ENCODE measurements at regions not wholly inside any gene's neighbourhood (a gene's known extent, or its start where the extent isn't known, plus 50 kb on each side); places are given as distances from the start of the nearest gene placed in this dataset.

DNA sequence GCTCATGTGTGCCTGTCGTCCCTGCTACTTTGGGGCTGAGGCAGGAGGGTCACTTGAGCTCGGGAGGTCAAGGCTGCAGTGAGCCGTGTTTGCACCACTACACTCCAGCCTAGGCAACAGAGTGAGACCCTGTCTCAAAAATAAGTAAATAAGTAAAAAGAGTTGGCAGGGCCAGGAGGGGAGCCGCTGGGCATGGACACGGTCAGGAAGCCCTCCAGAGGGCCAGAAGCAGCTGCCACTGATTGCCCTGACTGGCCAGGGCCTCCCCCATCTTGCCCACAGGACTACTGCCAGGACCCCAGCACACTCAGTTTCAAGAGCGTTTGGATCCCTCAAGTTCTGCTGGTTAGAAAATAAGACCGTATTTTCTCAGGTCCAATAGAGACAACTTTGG, 112.2 kb upstream of the IPO9 start:
- TF ChIP-seq, protein P1, sequence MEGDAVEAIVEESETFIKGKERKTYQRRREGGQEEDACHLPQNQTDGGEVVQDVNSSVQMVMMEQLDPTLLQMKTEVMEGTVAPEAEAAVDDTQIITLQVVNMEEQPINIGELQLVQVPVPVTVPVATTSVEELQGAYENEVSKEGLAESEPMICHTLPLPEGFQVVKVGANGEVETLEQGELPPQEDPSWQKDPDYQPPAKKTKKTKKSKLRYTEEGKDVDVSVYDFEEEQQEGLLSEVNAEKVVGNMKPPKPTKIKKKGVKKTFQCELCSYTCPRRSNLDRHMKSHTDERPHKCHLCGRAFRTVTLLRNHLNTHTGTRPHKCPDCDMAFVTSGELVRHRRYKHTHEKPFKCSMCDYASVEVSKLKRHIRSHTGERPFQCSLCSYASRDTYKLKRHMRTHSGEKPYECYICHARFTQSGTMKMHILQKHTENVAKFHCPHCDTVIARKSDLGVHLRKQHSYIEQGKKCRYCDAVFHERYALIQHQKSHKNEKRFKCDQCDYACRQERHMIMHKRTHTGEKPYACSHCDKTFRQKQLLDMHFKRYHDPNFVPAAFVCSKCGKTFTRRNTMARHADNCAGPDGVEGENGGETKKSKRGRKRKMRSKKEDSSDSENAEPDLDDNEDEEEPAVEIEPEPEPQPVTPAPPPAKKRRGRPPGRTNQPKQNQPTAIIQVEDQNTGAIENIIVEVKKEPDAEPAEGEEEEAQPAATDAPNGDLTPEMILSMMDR (IDR thresholded peaks at IDR 0.05 in 4 of 5, conservative IDR thresholded peaks at IDR 0.05 in 1 of 5): no peak
- TF ChIP-seq POLR2A (IDR thresholded peaks at IDR 0.05): no peak
